HCT116 (cell line): ENCODE measurements at regions not wholly inside any gene's neighbourhood (a gene's known extent, or its start where the extent isn't known, plus 50 kb on each side); places are given as distances from the start of the nearest gene placed in this dataset.

Experiments used
- ATAC-seq: fragments of 200-7000 bp; cut with Tn5 transposase; 2 replicates; pipeline ENCODE4 v1.9.1; 2020; ENCODE audit warnings: mild to moderate bottlenecking, moderate library complexity
- BruUV-seq: library from RNA; stranded (reverse); fragments of 400-500 nt; replicated peaks from 2 replicates; lab custom pipeline; 2021; lab: Mats Ljungman, UMichigan
- CTCF ChIA-PET: fragments of 300-600 bp; sonication (Branson Sonifier 250); formaldehyde crosslinking; loops from one replicate; lab custom pipeline; 2021; ENCODE audit warnings: antibody characterized with exemption; lab: Charles Lee
- POLR2A ChIA-PET: fragments of 300-600, 350-600 bp; sonication (Branson Sonifier 250); formaldehyde crosslinking; loops from one replicate; lab custom pipeline; 2021; ENCODE audit warnings: antibody characterized with exemption; lab: Charles Lee
- RAD21 ChIA-PET, 2 experiments: fragments of 300-600 bp; sonication (Branson Sonifier 250); formaldehyde crosslinking; loops; one replicate each; lab custom pipeline; 2023; ENCODE audit warnings: low total read pairs in 2 of 2; ENCODE audit not compliant: uncharacterized antibody in 2 of 2, unreplicated experiment in 2 of 2, low non-redundant PET in 1 of 2; lab: Charles Lee
- DNase-seq: peaks from one replicate; pipeline ENCODE4 v3.0.0-alpha.2; 2010; ENCODE audit warnings: low read depth, low spot score
- H2AFZ ChIP-seq: fragments of 200-600 bp; shearing (Covaris generic), sonication (generic); 2 replicates; pipeline ENCODE4 v1.6.1; 2017; ENCODE audit warnings: low read depth, mixed run types, mixed read lengths, antibody characterized with exemption, low read length; ENCODE audit not compliant: poor library complexity, severe bottlenecking
- H3K27ac ChIP-seq: 2 replicates; pipeline ENCODE4 v1.5.1; 2012; ENCODE audit warnings: low read depth, low read length
- H3K27me3 ChIP-seq: fragments of 200-600 bp; sonication (generic); 2 replicates; pipeline ENCODE4 v1.6.1; 2016; ENCODE audit warnings: mixed run types, low read length, mixed read lengths; ENCODE audit not compliant: insufficient read depth
- H3K36me3 ChIP-seq, 2 experiments: fragments of 200-500 bp in 1 of 2; fragments of 200-600 bp in 1 of 2; sonication (Bioruptor generic) in 1 of 2; sonication (generic) in 1 of 2; 2 replicates each; pipeline versions ENCODE4 v1.5.1 to v1.6.1; 2014 to 2016; ENCODE audit warnings: low read length in 2 of 2, inconsistent platforms in 1 of 2, mixed read lengths in 1 of 2, mixed run types in 1 of 2; ENCODE audit not compliant: insufficient read depth in 2 of 2, control insufficient read depth in 1 of 2
- H3K4me1 ChIP-seq, 2 experiments: fragments of 200-600 bp in 1 of 2; sonication (generic) in 1 of 2; 2 replicates each; pipeline versions ENCODE4 v1.5.1 to v1.6.1; 2012 to 2017; ENCODE audit warnings: low read length in 2 of 2, inconsistent platforms in 1 of 2, mild to moderate bottlenecking in 1 of 2, mixed read lengths in 1 of 2, mixed run types in 1 of 2, moderate library complexity in 1 of 2; ENCODE audit not compliant: insufficient read depth in 2 of 2, control insufficient read depth in 1 of 2
- H3K4me2 ChIP-seq: fragments of 200-600 bp; sonication (generic); 2 replicates; pipeline ENCODE4 v1.6.1; 2017; ENCODE audit warnings: mixed run types, low read length, mixed read lengths
- H3K4me3 ChIP-seq, 2 experiments: fragments of 200-600 bp in 1 of 2; sonication (generic) in 1 of 2; replicated peaks in 1 of 2; 2 replicates each; pipeline ENCODE4 v1.5.1; 2011 to 2016; ENCODE audit warnings: low read length in 2 of 2, control low read depth in 1 of 2, low read depth in 1 of 2, mild to moderate bottlenecking in 1 of 2, mixed read lengths in 1 of 2, mixed run types in 1 of 2
- H3K79me2 ChIP-seq: fragments of 200-600 bp; sonication (generic); 2 replicates; pipeline ENCODE4 v1.6.1; 2017; ENCODE audit warnings: mild to moderate bottlenecking, mixed run types, low read length, moderate library complexity, mixed read lengths; ENCODE audit not compliant: insufficient read depth
- H3K9ac ChIP-seq: fragments of 200-600 bp; sonication (generic); 2 replicates; pipeline ENCODE4 v1.6.1; 2016; ENCODE audit warnings: low read length, mixed read lengths
- H3K9me2 ChIP-seq: fragments of 200-600 bp; sonication (generic), shearing (Covaris generic); 2 replicates; pipeline ENCODE4 v1.6.1; 2017; ENCODE audit warnings: mixed run types, mild to moderate bottlenecking, moderate library complexity; ENCODE audit not compliant: insufficient read depth
- H3K9me3 ChIP-seq, 2 experiments: fragments of 200-500 bp in 1 of 2; fragments of 200-600 bp in 1 of 2; sonication (Bioruptor generic) in 1 of 2; sonication (generic) in 1 of 2; 2 replicates each; pipeline ENCODE4 v1.6.1; 2014 to 2017; ENCODE audit warnings: low read length in 2 of 2, mixed read lengths in 2 of 2, inconsistent platforms in 1 of 2, low read depth in 1 of 2, mild to moderate bottlenecking in 1 of 2, mixed run types in 1 of 2, moderate library complexity in 1 of 2; ENCODE audit not compliant: control insufficient read depth in 1 of 2, insufficient read depth in 1 of 2
- H4K20me1 ChIP-seq: fragments of 200-600 bp; sonication (generic), shearing (Covaris generic); 2 replicates; pipeline ENCODE4 v1.6.1; 2017; ENCODE audit warnings: mixed run types, mild to moderate bottlenecking, moderate library complexity; ENCODE audit not compliant: insufficient read depth
- CBX3 ChIP-seq: IDR thresholded peaks from 2 replicates; pipeline ENCODE4 v1.6.1; 2012; ENCODE audit warnings: low read depth
- CEBPB ChIP-seq: IDR thresholded peaks from 2 replicates; pipeline ENCODE4 v1.6.1; 2012; ENCODE audit warnings: low read depth
- ELF1 ChIP-seq: IDR thresholded peaks from 2 replicates; pipeline ENCODE4 v1.6.1; 2012; ENCODE audit warnings: low read depth, borderline replicate concordance
- EZH2phosphoT487 ChIP-seq: fragments of 200-600 bp; IDR thresholded peaks from 2 replicates; pipeline ENCODE4 v1.6.1; 2018; ENCODE audit warnings: antibody characterized with exemption, borderline replicate concordance
- POLR2AphosphoS5 ChIP-seq: IDR thresholded peaks from 2 replicates; pipeline ENCODE4 v1.6.1; 2011; ENCODE audit warnings: mild to moderate bottlenecking, low read depth, low read length, moderate library complexity
- RAD21 ChIP-seq: IDR thresholded peaks from 2 replicates; pipeline ENCODE4 v1.6.1; 2012; ENCODE audit warnings: low read depth, mild to moderate bottlenecking
- REST ChIP-seq: IDR thresholded peaks from 2 replicates; pipeline ENCODE4 v1.6.1; 2012; ENCODE audit warnings: low read depth
- SP1 ChIP-seq: IDR thresholded peaks from 2 replicates; pipeline ENCODE4 v1.6.1; 2012; ENCODE audit warnings: low read depth
- YY1 ChIP-seq: IDR thresholded peaks from 2 replicates; pipeline ENCODE4 v1.6.1; 2011; ENCODE audit warnings: low read length, low read depth, moderate library complexity, mild to moderate bottlenecking; ENCODE audit not compliant: insufficient replicate concordance; ENCODE audit errors: extremely low read depth
- ZBTB33 ChIP-seq: IDR thresholded peaks from 2 replicates; pipeline ENCODE4 v1.6.1; 2011; ENCODE audit warnings: mild to moderate bottlenecking, low read length, moderate library complexity; ENCODE audit not compliant: insufficient replicate concordance; ENCODE audit errors: extremely low read depth
- ZFX ChIP-seq: fragments of 450-650 bp; IDR thresholded peaks from 2 replicates; pipeline ENCODE4 v1.6.1; 2017
- ZNF274 ChIP-seq: fragments of 200-500 bp; sonication (Bioruptor generic); IDR thresholded peaks from 2 replicates; pipeline ENCODE4 v1.6.1; 2014; ENCODE audit warnings: mild to moderate bottlenecking, low read depth, low read length, inconsistent platforms
- intact Hi-C: fragments of 100-400 bp; cut with micrococcal nuclease; formaldehyde crosslinking; loops from 2 replicates; pipeline ENCODE4 v1.10.0; 2022
- TF ChIP-seq, protein P1 (sequence below): IDR thresholded peaks from 2 replicates; pipeline ENCODE4 v1.6.1; 2012
- TF ChIP-seq, protein P2 (sequence below), 3 experiments: fragments of 200-600 bp in 1 of 3; sonication (generic) in 1 of 3; IDR thresholded peaks in 2 of 3; conservative IDR thresholded peaks in 1 of 3; 2 replicates each; pipeline ENCODE4 v1.5.1; 2012 to 2017; ENCODE audit warnings: low read depth in 2 of 3, low read length in 2 of 3, antibody characterized with exemption in 1 of 3, borderline replicate concordance in 1 of 3, control low read depth in 1 of 3, mild to moderate bottlenecking in 1 of 3, mixed read lengths in 1 of 3, mixed run types in 1 of 3, moderate library complexity in 1 of 3; ENCODE audit not compliant: insufficient read depth in 1 of 3

DNA sequence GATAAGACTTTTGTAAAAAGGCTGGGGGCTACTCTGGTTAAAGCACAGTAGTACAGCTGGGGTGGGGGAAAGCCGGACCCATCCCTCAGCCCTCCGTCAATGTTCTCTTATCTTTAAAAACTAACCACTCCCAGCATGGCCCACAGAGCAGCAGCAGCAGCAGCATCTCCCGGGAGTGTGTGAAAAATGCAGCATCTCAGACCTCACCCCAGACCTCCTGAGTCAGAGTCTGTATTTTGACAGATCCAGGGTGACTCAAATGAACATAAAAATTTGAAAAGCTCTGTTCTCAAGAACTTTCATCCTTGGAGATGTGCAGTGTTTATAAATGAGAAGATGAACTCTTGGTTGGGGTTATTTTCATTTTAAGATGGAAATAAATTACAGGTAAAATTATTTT, 277.7 kb upstream of the ECI2 start:
- Histone ChIP-seq H3K4me3 (no peak overlapping the region), H3K9me2 (no peaks in the 10 kb centered on the region), H3K27ac (no peak overlapping the region), H3K27me3 (no peaks in the 10 kb centered on the region), H3K9ac (no peak overlapping the region), H3K9me3 (no peaks in the 10 kb centered on the region), H3K4me1 (no peaks in the 10 kb centered on the region), H4K20me1 (no peaks in the 10 kb centered on the region), H3K79me2 (no peaks in the 10 kb centered on the region), H3K4me2 (no peak overlapping the region), H3K36me3 (no peaks in the 10 kb centered on the region), H2AFZ (no peak overlapping the region)
- TF ChIP-seq ZBTB33 (no peak), REST (no peak)
- ATAC-seq (no peak), DNase-seq (no peak)
- CTCF ChIA-PET, result no interaction called here
- POLR2A ChIA-PET, result no interaction called here
- intact Hi-C loops, result no loop called here
- BruUV-seq, result no TSS peak
- RAD21 ChIA-PET, result no interaction called here

- DNase-seq (no peak), ATAC-seq (no peak)
- intact Hi-C loops, result no loop called here
- ChIA-PET POLR2A (no interaction called here), RAD21 (no interaction called here), CTCF (no interaction called here)
- Histone ChIP-seq H3K4me3 (no peak overlapping the region), H3K4me1 (no peaks in the 10 kb centered on the region), H3K27ac (no peak overlapping the region), H3K36me3 (no peaks in the 10 kb centered on the region), H3K9me3 (no peaks in the 10 kb centered on the region), H3K9me2 (no peaks in the 10 kb centered on the region), H3K9ac (no peak overlapping the region), H4K20me1 (no peaks in the 10 kb centered on the region), H2AFZ (no peak overlapping the region), H3K79me2 (no peaks in the 10 kb centered on the region), H3K27me3 (no peaks in the 10 kb centered on the region), H3K4me2 (no peak overlapping the region)
- BruUV-seq, result no TSS peak
- TF ChIP-seq ZNF274, result no peak
- no peak for TF ChIP-seq ELF1
- TF ChIP-seq, protein P1, sequence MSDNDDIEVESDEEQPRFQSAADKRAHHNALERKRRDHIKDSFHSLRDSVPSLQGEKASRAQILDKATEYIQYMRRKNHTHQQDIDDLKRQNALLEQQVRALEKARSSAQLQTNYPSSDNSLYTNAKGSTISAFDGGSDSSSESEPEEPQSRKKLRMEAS, result no peak
- no peak for TF ChIP-seq POLR2AphosphoS5
- TF ChIP-seq, protein P2, sequence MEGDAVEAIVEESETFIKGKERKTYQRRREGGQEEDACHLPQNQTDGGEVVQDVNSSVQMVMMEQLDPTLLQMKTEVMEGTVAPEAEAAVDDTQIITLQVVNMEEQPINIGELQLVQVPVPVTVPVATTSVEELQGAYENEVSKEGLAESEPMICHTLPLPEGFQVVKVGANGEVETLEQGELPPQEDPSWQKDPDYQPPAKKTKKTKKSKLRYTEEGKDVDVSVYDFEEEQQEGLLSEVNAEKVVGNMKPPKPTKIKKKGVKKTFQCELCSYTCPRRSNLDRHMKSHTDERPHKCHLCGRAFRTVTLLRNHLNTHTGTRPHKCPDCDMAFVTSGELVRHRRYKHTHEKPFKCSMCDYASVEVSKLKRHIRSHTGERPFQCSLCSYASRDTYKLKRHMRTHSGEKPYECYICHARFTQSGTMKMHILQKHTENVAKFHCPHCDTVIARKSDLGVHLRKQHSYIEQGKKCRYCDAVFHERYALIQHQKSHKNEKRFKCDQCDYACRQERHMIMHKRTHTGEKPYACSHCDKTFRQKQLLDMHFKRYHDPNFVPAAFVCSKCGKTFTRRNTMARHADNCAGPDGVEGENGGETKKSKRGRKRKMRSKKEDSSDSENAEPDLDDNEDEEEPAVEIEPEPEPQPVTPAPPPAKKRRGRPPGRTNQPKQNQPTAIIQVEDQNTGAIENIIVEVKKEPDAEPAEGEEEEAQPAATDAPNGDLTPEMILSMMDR (IDR thresholded peaks at IDR 0.05 in 2 of 3, conservative IDR thresholded peaks at IDR 0.05 in 1 of 3; ENCODE audit: borderline replicate concordance in 1 of 3, insufficient read depth in 1 of 3, low read depth in 2 of 3, low read length in 2 of 3), result no peak
- no peak for TF ChIP-seq YY1
- TF ChIP-seq SP1, result no peak
- no peak for TF ChIP-seq ZFX
- no peak for TF ChIP-seq EZH2phosphoT487
- no peak for TF ChIP-seq RAD21
- no peak for TF ChIP-seq CBX3
- no peak for TF ChIP-seq CEBPB
Observed at GRCh38 chr6:4412488-4412887, 277.1 kb upstream of the ECI2 start.
